H1 (cell line): ENCODE measurements at regions not wholly inside any gene's neighbourhood (a gene's known extent, or its start where the extent isn't known, plus 50 kb on each side); places are given as distances from the start of the nearest gene placed in this dataset.

Experiments
- CTCF ChIA-PET: fragments of 300-600 bp; sonication (Branson Sonifier 250); formaldehyde crosslinking; loops from one replicate; lab custom pipeline; 2021; ENCODE audit not compliant: partially characterized antibody; lab: Charles Lee
- POLR2A ChIA-PET: fragments of 300-600 bp; sonication (Branson Sonifier 250); formaldehyde crosslinking; loops from one replicate; lab custom pipeline; 2021; ENCODE audit warnings: inconsistent platforms; ENCODE audit not compliant: partially characterized antibody; lab: Charles Lee
- DNase-seq, 2 experiments: peaks; one replicate each; pipeline versions ENCODE4 v3.0.0 to v3.0.0-alpha.2; 2010 to 2022; ENCODE audit warnings: low spot score in 2 of 2, low read depth in 1 of 2, mixed read lengths in 1 of 2
- FAIRE-seq: peaks from 2 replicates; lab custom pipeline; 2011; peaks lifted over from hg19 to GRCh38; lab: Jason Lieb, UNC
- H2AFZ ChIP-seq: 2 replicates; pipeline ENCODE4 v1.8.1; 2012; ENCODE audit warnings: low read length, inconsistent platforms
- H2AK5ac ChIP-seq: 2 replicates; pipeline ENCODE4 v1.6.1; 2013; ENCODE audit warnings: low read depth, low read length
- H2BK120ac ChIP-seq: replicated peaks from 2 replicates; pipeline ENCODE3; 2013; ENCODE audit warnings: low read depth, low read length, inconsistent platforms
- H2BK12ac ChIP-seq: 2 replicates; pipeline ENCODE4 v1.6.1; 2013; ENCODE audit warnings: low read depth, low read length
- H2BK15ac ChIP-seq: 2 replicates; pipeline ENCODE4 v1.6.1; 2013; ENCODE audit warnings: low read length
- H2BK20ac ChIP-seq: 2 replicates; pipeline ENCODE4 v1.6.1; 2013; ENCODE audit warnings: low read length
- H2BK5ac ChIP-seq: 2 replicates; pipeline ENCODE4 v1.6.1; 2013; ENCODE audit warnings: low read depth, low read length
- H3K14ac ChIP-seq: 2 replicates; pipeline ENCODE4 v1.6.1; 2013; ENCODE audit warnings: inconsistent platforms; ENCODE audit not compliant: insufficient read length
- H3K18ac ChIP-seq: 2 replicates; pipeline ENCODE4 v1.6.1; 2013; ENCODE audit warnings: low read length; ENCODE audit errors: extremely low read depth
- H3K23ac ChIP-seq: 2 replicates; pipeline ENCODE4 v1.6.1; 2013; ENCODE audit warnings: inconsistent platforms; ENCODE audit not compliant: insufficient read length
- H3K23me2 ChIP-seq: 2 replicates; pipeline ENCODE4 v1.6.1; 2013; ENCODE audit warnings: low read depth, low read length
- H3K27ac ChIP-seq: 2 replicates; pipeline ENCODE4 v1.6.1; 2011; ENCODE audit warnings: low read depth, low read length, inconsistent platforms
- H3K27me3 ChIP-seq, 4 experiments: replicated peaks in 1 of 4; 1 replicate in 1 of 4; 2 replicates in 3 of 4; pipeline versions ENCODE4 v1.6.1 to v1.8.1; 2011 to 2013; ENCODE audit warnings: low read length in 3 of 4, mild to moderate bottlenecking in 3 of 4, inconsistent platforms in 2 of 4, mixed read lengths in 2 of 4, moderate library complexity in 1 of 4; ENCODE audit not compliant: control insufficient read depth in 3 of 4, insufficient read depth in 3 of 4; ENCODE audit errors: extremely low read depth in 1 of 4
- H3K36me3 ChIP-seq, 4 experiments: 2 replicates each; pipeline versions ENCODE4 v1.6.1 to v1.8.1; 2011 to 2013; ENCODE audit warnings: mild to moderate bottlenecking in 4 of 4, low read length in 3 of 4, moderate library complexity in 2 of 4, control low read depth in 1 of 4, inconsistent platforms in 1 of 4; ENCODE audit not compliant: insufficient read depth in 4 of 4, control insufficient read depth in 2 of 4
- H3K4ac ChIP-seq: replicated peaks from 2 replicates; pipeline ENCODE3; 2013; ENCODE audit warnings: low read length, low read depth, mixed read lengths, inconsistent platforms; ENCODE audit not compliant: insufficient read length
- H3K4me1 ChIP-seq, 4 experiments: replicated peaks in 1 of 4; 1 replicate in 1 of 4; 2 replicates in 3 of 4; pipeline versions ENCODE4 v1.6.1 to v1.8.1; 2011 to 2013; ENCODE audit warnings: low read length in 3 of 4, inconsistent platforms in 2 of 4, mixed read lengths in 1 of 4; ENCODE audit not compliant: insufficient read depth in 4 of 4, control insufficient read depth in 3 of 4
- H3K4me2 ChIP-seq, 2 experiments: 2 replicates each; pipeline versions ENCODE4 v1.6.1 to v1.8.1; 2011 to 2013; ENCODE audit warnings: low read depth in 2 of 2, low read length in 2 of 2, control low read depth in 1 of 2, inconsistent platforms in 1 of 2, mild to moderate bottlenecking in 1 of 2; ENCODE audit not compliant: insufficient read depth in 1 of 2
- H3K4me3 ChIP-seq, 4 experiments: fragments of 200-600, 300-600 bp in 1 of 4; sonication (generic), shearing (Covaris generic), sonication (Bioruptor Twin) in 1 of 4; 2 replicates each; pipeline versions ENCODE4 v1.5.1 to v1.8.1; 2011 to 2016; ENCODE audit warnings: low read length in 4 of 4, low read depth in 3 of 4, control low read depth in 2 of 4, inconsistent platforms in 2 of 4, mild to moderate bottlenecking in 2 of 4, mixed read lengths in 1 of 4, moderate library complexity in 1 of 4; ENCODE audit not compliant: insufficient read depth in 2 of 4; ENCODE audit errors: extremely low read depth in 1 of 4
- H3K56ac ChIP-seq: replicated peaks from 2 replicates; pipeline ENCODE3; 2013; ENCODE audit warnings: low read depth, mild to moderate bottlenecking, mixed read lengths, low read length, inconsistent platforms; ENCODE audit not compliant: insufficient read length
- H3K79me1 ChIP-seq: 2 replicates; pipeline ENCODE4 v1.6.1; 2013; ENCODE audit warnings: low read depth, low read length, control low read depth
- H3K79me2 ChIP-seq, 2 experiments: 2 replicates each; pipeline versions ENCODE4 v1.6.1 to v1.8.1; 2012 to 2013; ENCODE audit warnings: low read length in 2 of 2, mild to moderate bottlenecking in 2 of 2, inconsistent platforms in 1 of 2; ENCODE audit not compliant: insufficient read depth in 2 of 2, control insufficient read depth in 1 of 2
- H3K9ac ChIP-seq, 4 experiments: replicated peaks in 1 of 4; 1 replicate in 1 of 4; 2 replicates in 3 of 4; pipeline versions ENCODE4 v1.6.1 to v1.8.1; 2011 to 2013; ENCODE audit warnings: low read depth in 3 of 4, low read length in 3 of 4, control low read depth in 2 of 4, mild to moderate bottlenecking in 2 of 4, moderate library complexity in 2 of 4, inconsistent platforms in 1 of 4; ENCODE audit errors: extremely low read depth in 1 of 4
- H3K9me3 ChIP-seq, 2 experiments: 2 replicates each; pipeline versions ENCODE4 v1.6.1 to v1.8.1; 2012 to 2013; ENCODE audit warnings: mild to moderate bottlenecking in 2 of 2, moderate library complexity in 2 of 2, control low read depth in 1 of 2, inconsistent platforms in 1 of 2, low read depth in 1 of 2, low read length in 1 of 2, mixed read lengths in 1 of 2; ENCODE audit not compliant: insufficient read depth in 2 of 2
- H4K20me1 ChIP-seq, 2 experiments: replicated peaks in 1 of 2; 2 replicates each; pipeline versions ENCODE3 to v1.8.1; 2011 to 2013; ENCODE audit warnings: inconsistent platforms in 2 of 2, low read length in 2 of 2, mild to moderate bottlenecking in 1 of 2; ENCODE audit not compliant: insufficient read depth in 2 of 2, control insufficient read depth in 1 of 2
- H4K5ac ChIP-seq: 2 replicates; pipeline ENCODE4 v1.6.1; 2013; ENCODE audit warnings: low read length, low read depth, mixed read lengths, inconsistent platforms; ENCODE audit not compliant: insufficient read length
- H4K8ac ChIP-seq: 2 replicates; pipeline ENCODE4 v1.8.0; 2013; ENCODE audit warnings: mild to moderate bottlenecking, moderate library complexity, low read length, inconsistent platforms; ENCODE audit not compliant: insufficient read depth; ENCODE audit errors: extremely low read depth
- H4K91ac ChIP-seq: replicated peaks from 2 replicates; pipeline ENCODE3; 2013; ENCODE audit warnings: low read length, mixed read lengths, inconsistent platforms; ENCODE audit not compliant: insufficient read length
- PHF8 ChIP-seq: fragments of 200-600 bp; sonication (generic); conservative IDR thresholded peaks from 2 replicates; pipeline ENCODE4 v1.7.1; 2012; ENCODE audit warnings: low read depth, mild to moderate bottlenecking, inconsistent platforms, low read length, moderate library complexity
- WGBS, 2 experiments: shearing (Covaris generic) in 1 of 2; methylation state at CpG; one replicate each; pipeline versions ENCODE4 v1.1.6 to v1.1.7; 2013 to 2015; ENCODE audit warnings: low lambda C conversion rate in 2 of 2, mixed read lengths in 2 of 2, inconsistent platforms in 1 of 2, low coverage in 1 of 2, missing lambda C conversion rate in 1 of 2; ENCODE audit not compliant: insufficient replicate concordance in 2 of 2, insufficient coverage in 1 of 2, insufficient read length in 1 of 2; ENCODE audit errors: extremely low coverage in 1 of 2, missing lambda C conversion rate in 1 of 2; 5-methylcytosine and 5-hydroxymethylcytosine counted together

DNA sequence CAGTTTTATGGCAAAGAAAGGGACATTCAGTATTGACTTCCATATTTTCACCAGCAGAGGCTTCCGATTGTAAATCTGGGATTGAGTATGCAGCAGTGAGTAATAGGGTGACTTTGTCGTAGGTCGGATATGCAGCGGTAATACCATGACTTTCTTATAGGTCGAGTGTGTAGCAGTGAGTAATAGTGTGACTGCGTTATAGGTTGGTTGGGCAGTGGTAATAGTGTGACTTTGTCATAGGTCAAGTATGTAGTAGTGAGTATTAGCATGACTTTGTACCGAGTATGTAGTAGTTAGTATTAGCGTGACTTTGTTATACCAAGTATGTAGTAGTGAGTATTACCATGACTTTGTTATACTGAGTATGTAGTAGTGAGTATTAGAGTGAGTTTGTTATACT lies 268.2 kb upstream of the ADARB2 start:
- ChIA-PET POLR2A (no interaction called here), CTCF (no interaction called here)
- Histone ChIP-seq H3K36me3 (no peaks in the 10 kb centered on the region), H3K27ac (no peak overlapping the region), H3K4me2 (no peak overlapping the region), H4K20me1 (no peaks in the 10 kb centered on the region), H3K14ac (no peak overlapping the region), H2BK5ac (no peak overlapping the region), H3K4me3 (no peak overlapping the region), H3K4me1 (no peaks in the 10 kb centered on the region), H2BK15ac (no peak overlapping the region), H4K91ac (no peak overlapping the region), H2BK120ac (no peak overlapping the region), H3K79me1 (no peaks in the 10 kb centered on the region), H4K5ac (no peak overlapping the region), H3K4ac (no peak overlapping the region), H3K79me2 (no peaks in the 10 kb centered on the region), H4K8ac (no peak overlapping the region), H3K23me2 (no peaks in the 10 kb centered on the region), H2AFZ (no peak overlapping the region), H2AK5ac (no peak overlapping the region), H2BK20ac (no peak overlapping the region), H3K27me3 (no peaks in the 10 kb centered on the region), H3K9ac (no peak overlapping the region; a peak in 1 of 7 replicates), H3K9me3 (no peaks in the 10 kb centered on the region), H3K56ac (no peak overlapping the region), H2BK12ac (no peak overlapping the region), H3K23ac (no peak overlapping the region), H3K18ac (no peak overlapping the region)
- 92% methylated on average over 8 of the region's 8 CpGs; no CpG with 5 or more reads in 1 of the 2 experiments for WGBS, 2 experiments
- DNase-seq (no peak), FAIRE-seq (no peak)
- no peak for TF ChIP-seq PHF8
